ENCODE measurements at regions not wholly inside any gene's neighbourhood (a gene's known extent, or its start where the extent isn't known, plus 50 kb on each side); places are given as distances from the start of the nearest gene placed in this dataset.

DNA sequence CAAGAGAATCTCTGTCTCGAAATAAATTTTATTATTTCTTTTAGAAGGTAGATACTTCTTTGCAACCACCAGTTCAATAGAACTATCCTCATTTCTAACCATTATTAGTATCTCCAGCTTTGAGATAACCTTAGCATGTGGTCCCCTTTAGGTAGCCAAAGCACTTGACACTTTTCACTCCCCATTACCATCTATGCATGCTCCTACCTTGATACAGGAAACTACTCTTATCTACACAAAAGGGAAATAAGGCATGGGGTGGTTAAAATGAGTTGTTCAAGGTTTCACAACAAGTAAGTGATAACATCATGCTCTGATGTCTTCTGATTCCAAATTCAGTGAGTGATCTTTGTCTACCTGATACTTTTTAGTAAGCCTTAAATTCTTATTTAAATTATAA is 308.2 kb upstream of the CHORDC1 start:
- ChIA-PET POLR2A (ENCODE audit: partially characterized antibody) (no interaction called here), CTCF (ENCODE audit: partially characterized antibody) (no interaction called here)
- Mint-ChIP-seq H3K27ac (no peak overlapping the region), H3K4me1 (no peaks in the 10 kb centered on the region), H3K27me3 (no peaks in the 10 kb centered on the region), H3K9me3 (no peaks in the 10 kb centered on the region), H3K36me3 (no peaks in the 10 kb centered on the region), H3K4me3 (no peak overlapping the region)
- Histone ChIP-seq H3K27ac (ENCODE audit: low read depth, low read length) (no peak overlapping the region), H3K27me3 (ENCODE audit: insufficient read depth, low read length) (no peaks in the 10 kb centered on the region), H3K9me3 (ENCODE audit: control insufficient read depth in 1 of 2, low read length in 2 of 2) (no peaks in the 10 kb centered on the region), H3K4me3 (ENCODE audit: low read length in 2 of 2) (no peak overlapping the region), H3K36me3 (ENCODE audit: insufficient read depth, low read length) (no peaks in the 10 kb centered on the region), H3K4me1 (ENCODE audit: insufficient read depth, low read length) (no peaks in the 10 kb centered on the region)
- DNase-seq = no peak
- intact Hi-C loops (cut with micrococcal nuclease) = no loop called here

DNA sequence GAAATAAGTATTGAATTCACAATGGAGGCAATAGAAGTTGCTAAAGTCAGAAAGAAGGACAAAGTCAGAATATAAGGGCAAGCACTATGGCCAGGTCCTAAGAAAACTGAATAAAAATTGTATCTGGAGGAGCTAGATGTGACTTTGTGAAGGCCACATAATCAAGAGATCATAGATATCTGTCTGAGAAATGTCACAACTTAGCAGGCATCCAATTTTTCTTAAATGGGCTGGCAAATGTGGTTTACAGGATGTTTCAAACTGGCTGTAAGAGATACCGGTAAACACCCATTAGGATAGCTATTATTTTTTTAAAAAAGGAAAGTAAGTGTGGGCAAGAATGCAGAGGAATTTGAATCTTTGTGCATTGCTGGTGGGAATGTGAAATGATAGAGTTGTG is 303.1 kb upstream of the CHORDC1 start:
- CTCF ChIA-PET (ENCODE audit: partially characterized antibody) = no interaction called here
- Mint-ChIP-seq H3K4me1 (no peaks in the 10 kb centered on the region), H3K4me3 (no peak overlapping the region), H3K9me3 (peaks cover 0 to under 1% (median 0%) of the 10 kb centered on the region in 8 donors), H3K27me3 (no peaks in the 10 kb centered on the region), H3K36me3 (no peaks in the 10 kb centered on the region), H3K27ac (no peak overlapping the region)
- Histone ChIP-seq H3K9me3 (ENCODE audit: control insufficient read depth in 1 of 2, low read length in 2 of 2) (no peaks in the 10 kb centered on the region), H3K27me3 (ENCODE audit: insufficient read depth, low read length) (no peaks in the 10 kb centered on the region), H3K4me1 (ENCODE audit: insufficient read depth, low read length) (no peaks in the 10 kb centered on the region), H3K36me3 (ENCODE audit: insufficient read depth, low read length) (no peaks in the 10 kb centered on the region), H3K27ac (ENCODE audit: low read depth, low read length) (no peak overlapping the region), H3K4me3 (ENCODE audit: low read length in 2 of 2) (no peak overlapping the region)
- no peak for DNase-seq
- intact Hi-C loops (cut with micrococcal nuclease) = no loop called here
- POLR2A ChIA-PET (ENCODE audit: partially characterized antibody) = no interaction called here

DNA sequence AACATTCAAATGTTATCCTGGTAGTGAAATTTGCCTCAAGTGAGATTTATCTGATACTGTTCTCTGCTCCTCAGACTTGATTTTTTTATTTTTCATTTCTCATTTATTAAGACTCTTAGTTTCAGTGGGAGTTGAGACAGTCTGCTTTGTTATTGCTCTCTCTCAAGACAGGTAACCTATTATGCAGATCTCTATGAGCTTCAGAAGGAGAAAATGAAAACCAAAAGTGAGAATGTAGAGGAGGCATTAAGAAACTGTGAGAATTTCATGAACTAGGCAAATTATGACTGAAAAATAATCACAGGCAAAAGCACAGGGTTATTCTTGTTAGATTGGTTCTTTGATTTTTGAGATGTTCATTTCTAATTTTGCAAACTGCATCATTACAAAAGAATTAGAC is 290.0 kb upstream of the CHORDC1 start:
- no peak overlapping the region for H3K27ac ChIP-seq (ENCODE audit: low read depth, low read length)
- intact Hi-C loops (cut with micrococcal nuclease) = no loop called here
- POLR2A ChIA-PET (ENCODE audit: partially characterized antibody) = no interaction called here
- no peak overlapping the region for H3K4me3 Mint-ChIP-seq
- peaks cover 0 to 4% (median 0%) of the 10 kb centered on the region in 8 donors for H3K9me3 Mint-ChIP-seq
- no peak overlapping the region for H3K27ac Mint-ChIP-seq
- no peaks in the 10 kb centered on the region for H3K9me3 ChIP-seq (ENCODE audit: control insufficient read depth in 1 of 2, low read length in 2 of 2)
- DNase-seq = no peak
- H3K36me3 Mint-ChIP-seq = no peaks in the 10 kb centered on the region
- H3K36me3 ChIP-seq (ENCODE audit: insufficient read depth, low read length) = no peaks in the 10 kb centered on the region
- H3K4me1 ChIP-seq (ENCODE audit: insufficient read depth, low read length) = no peaks in the 10 kb centered on the region
- H3K4me1 Mint-ChIP-seq = no peaks in the 10 kb centered on the region
- no peak overlapping the region for H3K4me3 ChIP-seq (ENCODE audit: low read length in 2 of 2)
- CTCF ChIA-PET (ENCODE audit: partially characterized antibody) = no interaction called here
- no peaks in the 10 kb centered on the region for H3K27me3 Mint-ChIP-seq
- no peaks in the 10 kb centered on the region for H3K27me3 ChIP-seq (ENCODE audit: insufficient read depth, low read length)

DNA sequence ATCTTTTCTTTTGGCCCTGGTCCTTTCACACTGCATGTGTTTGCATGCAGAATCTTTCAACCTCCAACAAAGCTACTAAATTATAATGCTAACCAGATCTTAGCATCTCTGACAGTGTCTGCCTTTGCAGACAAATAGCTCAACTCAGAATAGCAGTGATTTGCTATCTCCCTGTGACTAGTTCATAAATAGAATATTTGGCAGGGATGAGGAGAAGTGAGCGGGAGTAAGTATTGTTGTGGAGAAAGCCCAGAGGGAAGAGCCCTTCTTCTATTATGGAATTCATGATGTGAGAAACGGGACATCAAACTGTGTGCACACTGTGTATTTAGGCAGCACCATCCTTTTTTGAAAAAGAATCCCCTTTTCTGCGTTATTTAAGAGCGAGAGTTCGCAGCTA is 288.0 kb upstream of the CHORDC1 start:
- H3K9me3 Mint-ChIP-seq = peaks cover 0 to 4% (median 0%) of the 10 kb centered on the region in 8 donors
- CTCF ChIA-PET (ENCODE audit: partially characterized antibody) = no interaction called here
- H3K27ac Mint-ChIP-seq = no peak overlapping the region

DNA sequence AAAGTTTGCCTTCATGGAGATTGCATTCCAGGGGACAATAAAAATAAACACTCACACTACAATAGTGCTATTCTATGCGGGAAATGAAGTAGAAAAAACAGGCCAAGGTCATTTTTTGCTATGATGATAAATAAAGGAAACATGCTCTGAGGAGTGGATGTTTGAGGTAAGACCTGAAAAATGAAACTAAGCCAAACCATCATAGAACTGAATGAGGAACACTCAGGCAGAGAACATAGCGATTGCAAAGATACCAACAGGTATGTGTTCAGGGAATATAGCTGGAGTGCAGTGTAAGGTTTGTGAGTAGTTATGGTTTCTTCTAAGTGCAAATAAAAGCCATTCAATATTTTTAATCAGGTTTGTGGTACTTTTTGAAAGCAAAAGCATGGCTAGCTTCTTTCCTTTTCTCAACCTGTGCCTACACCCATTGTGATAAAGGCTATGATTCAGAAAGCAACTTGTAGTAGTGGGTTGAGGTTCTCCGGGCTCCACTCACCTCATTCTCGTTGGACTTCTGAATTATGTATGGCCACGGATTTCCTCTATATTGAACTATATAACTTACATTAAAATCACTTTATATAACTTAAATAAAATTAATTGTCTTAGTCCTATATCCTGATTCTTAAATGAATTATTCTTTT is 278.2 kb upstream of the CHORDC1 start:
- Histone ChIP-seq H3K9me3 (ENCODE audit: control insufficient read depth in 1 of 2, low read length in 2 of 2) (no peaks in the 10 kb centered on the region), H3K36me3 (ENCODE audit: insufficient read depth, low read length) (no peaks in the 10 kb centered on the region), H3K4me1 (ENCODE audit: insufficient read depth, low read length) (no peaks in the 10 kb centered on the region), H3K27me3 (ENCODE audit: insufficient read depth, low read length) (no peaks in the 10 kb centered on the region), H3K27ac (ENCODE audit: low read depth, low read length) (no peak overlapping the region), H3K4me3 (ENCODE audit: low read length in 2 of 2) (no peak overlapping the region)
- Mint-ChIP-seq H3K36me3 (no peaks in the 10 kb centered on the region), H3K9me3 (peaks cover 0 to 14% (median 6%) of the 10 kb centered on the region in 8 donors), H3K27ac (no peak overlapping the region), H3K4me3 (no peak overlapping the region), H3K4me1 (no peaks in the 10 kb centered on the region), H3K27me3 (no peaks in the 10 kb centered on the region)
- intact Hi-C loops (cut with micrococcal nuclease) = no loop called here
- no peak for DNase-seq
- CTCF ChIA-PET (ENCODE audit: partially characterized antibody) = no interaction called here
- POLR2A ChIA-PET (ENCODE audit: partially characterized antibody) = no interaction called here

More for the DNA sequence above, 288.0 kb upstream of the CHORDC1 start:
- Histone ChIP-seq H3K27ac (ENCODE audit: low read depth, low read length) (no peak overlapping the region), H3K4me1 (ENCODE audit: insufficient read depth, low read length) (no peaks in the 10 kb centered on the region), H3K27me3 (ENCODE audit: insufficient read depth, low read length) (no peaks in the 10 kb centered on the region), H3K4me3 (ENCODE audit: low read length in 2 of 2) (no peak overlapping the region), H3K36me3 (ENCODE audit: insufficient read depth, low read length) (no peaks in the 10 kb centered on the region), H3K9me3 (ENCODE audit: control insufficient read depth in 1 of 2, low read length in 2 of 2) (no peaks in the 10 kb centered on the region)
- no peaks in the 10 kb centered on the region for H3K27me3 Mint-ChIP-seq
- POLR2A ChIA-PET (ENCODE audit: partially characterized antibody) = no interaction called here
- intact Hi-C loops (cut with micrococcal nuclease) = no loop called here
- DNase-seq = no peak
- H3K4me1 Mint-ChIP-seq = no peaks in the 10 kb centered on the region
- H3K4me3 Mint-ChIP-seq = no peak overlapping the region
- H3K36me3 Mint-ChIP-seq = no peaks in the 10 kb centered on the region

DNA sequence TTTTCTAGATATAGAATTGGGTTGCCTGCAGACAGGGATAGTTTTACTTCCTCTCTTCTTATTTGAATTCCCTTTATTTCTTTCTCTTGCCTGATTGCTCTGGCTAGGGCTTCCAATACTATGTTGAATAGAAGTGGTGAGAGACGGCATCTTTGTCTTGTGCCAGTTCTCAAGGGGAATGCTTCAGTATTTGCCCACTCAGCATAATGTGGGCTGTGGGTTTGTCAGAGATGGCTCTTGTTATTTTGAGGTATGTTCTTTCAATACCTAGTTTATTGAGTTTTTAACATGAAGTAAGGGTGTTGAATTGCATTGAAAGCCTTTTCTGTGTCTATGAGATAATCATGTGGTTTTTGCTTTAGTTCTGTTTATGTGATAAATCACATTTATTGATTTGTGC is 273.9 kb upstream of the CHORDC1 start:
- no peak overlapping the region for H3K4me3 ChIP-seq (ENCODE audit: low read length in 2 of 2)
- intact Hi-C loops (cut with micrococcal nuclease) = no loop called here
- no peaks in the 10 kb centered on the region for H3K36me3 ChIP-seq (ENCODE audit: insufficient read depth, low read length)
- Mint-ChIP-seq H3K36me3 (no peaks in the 10 kb centered on the region), H3K4me1 (no peaks in the 10 kb centered on the region), H3K4me3 (no peak overlapping the region), H3K27me3 (no peaks in the 10 kb centered on the region), H3K27ac (no peak overlapping the region), H3K9me3 (peaks cover 3 to 15% (median 9%) of the 10 kb centered on the region in 8 donors)
- no peaks in the 10 kb centered on the region for H3K9me3 ChIP-seq (ENCODE audit: control insufficient read depth in 1 of 2, low read length in 2 of 2)
- ChIA-PET CTCF (ENCODE audit: partially characterized antibody) (no interaction called here), POLR2A (ENCODE audit: partially characterized antibody) (no interaction called here)
- H3K27me3 ChIP-seq (ENCODE audit: insufficient read depth, low read length) = no peaks in the 10 kb centered on the region
- no peaks in the 10 kb centered on the region for H3K4me1 ChIP-seq (ENCODE audit: insufficient read depth, low read length)
- no peak overlapping the region for H3K27ac ChIP-seq (ENCODE audit: low read depth, low read length)
- no peak for DNase-seq

DNA sequence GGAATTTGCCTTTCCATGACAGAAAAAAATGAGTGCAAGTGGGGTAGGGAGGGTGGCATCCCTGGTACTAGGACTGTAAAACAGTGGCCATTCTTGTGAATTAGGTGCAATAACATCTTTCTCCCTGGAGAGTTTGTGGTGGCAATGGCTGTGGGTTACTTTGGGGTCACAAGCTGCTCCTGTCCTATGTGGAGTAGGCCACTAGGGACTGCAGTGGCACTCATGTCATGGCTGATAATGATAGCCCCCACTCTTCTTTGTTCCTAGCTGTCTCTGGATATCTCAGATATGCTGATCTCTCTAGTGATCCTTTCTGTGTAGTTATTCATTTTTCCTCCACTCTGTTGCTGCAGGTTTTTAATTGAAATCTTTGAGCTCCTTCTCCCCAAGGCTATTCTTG is 270.5 kb upstream of the CHORDC1 start:
- ChIA-PET CTCF (ENCODE audit: partially characterized antibody) (no interaction called here), POLR2A (ENCODE audit: partially characterized antibody) (no interaction called here)
- H3K36me3 Mint-ChIP-seq = no peaks in the 10 kb centered on the region
- H3K4me1 ChIP-seq (ENCODE audit: insufficient read depth, low read length) = no peaks in the 10 kb centered on the region
- intact Hi-C loops (cut with micrococcal nuclease) = no loop called here
- no peaks in the 10 kb centered on the region for H3K4me1 Mint-ChIP-seq
- no peaks in the 10 kb centered on the region for H3K27me3 ChIP-seq (ENCODE audit: insufficient read depth, low read length)
- H3K27ac Mint-ChIP-seq = no peak overlapping the region
- H3K27ac ChIP-seq (ENCODE audit: low read depth, low read length) = no peak overlapping the region
- no peaks in the 10 kb centered on the region for H3K27me3 Mint-ChIP-seq
- peaks cover 3 to 14% (median 9%) of the 10 kb centered on the region in 8 donors for H3K9me3 Mint-ChIP-seq
- no peaks in the 10 kb centered on the region for H3K9me3 ChIP-seq (ENCODE audit: control insufficient read depth in 1 of 2, low read length in 2 of 2)
- DNase-seq = no peak
- H3K4me3 Mint-ChIP-seq = no peak overlapping the region
- H3K4me3 ChIP-seq (ENCODE audit: low read length in 2 of 2) = no peak overlapping the region
- H3K36me3 ChIP-seq (ENCODE audit: insufficient read depth, low read length) = no peaks in the 10 kb centered on the region

DNA sequence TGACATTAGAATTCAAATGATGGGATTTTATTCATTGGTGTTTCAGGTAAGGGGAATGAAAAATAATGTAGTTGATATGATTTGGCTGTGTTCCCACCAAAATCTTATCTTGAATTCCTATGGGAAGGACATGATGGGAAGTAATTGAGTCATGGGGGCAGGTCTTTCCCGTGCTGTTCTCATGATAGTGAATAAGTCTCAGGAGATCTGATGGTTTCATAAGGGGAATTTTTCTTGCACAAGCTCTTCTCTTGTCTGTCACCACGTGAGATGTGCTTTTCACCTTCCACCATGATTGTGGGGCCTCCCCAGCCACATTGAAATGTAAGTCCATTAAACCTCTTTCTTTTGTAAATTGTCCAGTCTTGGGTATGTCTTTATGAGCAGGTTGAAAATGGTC is 268.6 kb upstream of the CHORDC1 start:
- Histone ChIP-seq H3K36me3 (ENCODE audit: insufficient read depth, low read length) (no peaks in the 10 kb centered on the region), H3K27me3 (ENCODE audit: insufficient read depth, low read length) (no peaks in the 10 kb centered on the region), H3K27ac (ENCODE audit: low read depth, low read length) (no peak overlapping the region), H3K9me3 (ENCODE audit: control insufficient read depth in 1 of 2, low read length in 2 of 2) (no peaks in the 10 kb centered on the region), H3K4me1 (ENCODE audit: insufficient read depth, low read length) (no peaks in the 10 kb centered on the region), H3K4me3 (ENCODE audit: low read length in 2 of 2) (no peak overlapping the region)
- ChIA-PET POLR2A (ENCODE audit: partially characterized antibody) (no interaction called here), CTCF (ENCODE audit: partially characterized antibody) (no interaction called here)
- DNase-seq = no peak
- Mint-ChIP-seq H3K9me3 (peaks cover 0 to 7% (median 4%) of the 10 kb centered on the region in 8 donors), H3K36me3 (no peaks in the 10 kb centered on the region), H3K4me1 (no peaks in the 10 kb centered on the region), H3K4me3 (no peak overlapping the region), H3K27me3 (no peaks in the 10 kb centered on the region), H3K27ac (no peak overlapping the region)
- intact Hi-C loops (cut with micrococcal nuclease) = no loop called here
